ENCODE measurements at regions not wholly inside any gene's neighbourhood (a gene's known extent, or its start where the extent isn't known, plus 50 kb on each side); places are given as distances from the start of the nearest gene placed in this dataset.

DNA sequence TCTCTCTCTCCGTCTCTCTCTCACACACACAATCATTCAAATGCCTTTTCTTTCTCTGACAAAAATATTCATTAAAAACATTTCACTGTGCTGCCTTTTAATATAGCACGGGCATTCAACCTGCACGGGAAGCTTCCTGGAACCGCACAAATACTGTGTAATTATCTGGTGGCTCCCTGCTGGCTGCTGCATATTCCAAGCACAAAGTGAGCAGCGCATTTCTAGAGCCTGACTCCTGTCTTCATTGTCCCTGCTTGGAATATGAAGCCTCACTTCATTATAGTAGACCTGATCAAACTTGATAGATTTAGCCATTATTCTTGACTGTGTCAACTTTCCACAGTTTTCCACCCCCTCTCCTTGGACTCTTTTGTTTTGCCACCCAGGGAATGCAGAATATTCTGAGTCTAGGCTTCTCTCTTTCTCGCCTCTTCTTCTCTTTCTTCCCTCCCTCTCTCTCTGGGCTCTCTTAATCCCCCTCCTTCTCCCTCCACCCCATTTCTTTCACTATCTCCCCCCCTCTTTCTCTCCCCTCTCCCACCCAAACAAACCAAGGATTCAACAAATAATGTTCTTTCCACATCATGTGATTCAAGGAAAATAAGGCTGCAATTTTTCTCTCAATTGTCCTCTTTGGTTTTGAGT is 672.1 kb upstream of the FANCL start:
- TF ChIP-seq POLR2A (IDR thresholded peaks at IDR 0.05; ENCODE audit: low read length), result no peak
- TF ChIP-seq GATA1 (IDR thresholded peaks at IDR 0.05; ENCODE audit: low read depth, low read length), result no peak
